SK-N-SH (cell line): ENCODE measurements at regions not wholly inside any gene's neighbourhood (a gene's known extent, or its start where the extent isn't known, plus 50 kb on each side); places are given as distances from the start of the nearest gene placed in this dataset.

ENCODE experiments used
- CTCF ChIA-PET: fragments of 300-600, 350-600 bp; formaldehyde crosslinking; extraction: SDS; loops from one replicate; lab custom pipeline; 2021; lab: Yijun Ruan, JAX
- POLR2A ChIA-PET: fragments of 350-600 bp; sonication (Branson Sonifier 250); formaldehyde crosslinking; extraction: SDS; loops from one replicate; lab custom pipeline; 2020; ENCODE audit warnings: antibody characterized with exemption, inconsistent platforms; lab: Yijun Ruan, JAX
- DNase-seq: peaks from one replicate; pipeline ENCODE4 v3.0.0; 2012
- H2AFZ ChIP-seq: fragments of 200-600 bp; sonication (generic); 2 replicates; pipeline ENCODE4 v1.8.1; 2016; ENCODE audit warnings: antibody characterized with exemption, mild to moderate bottlenecking, low read depth
- H3F3A ChIP-seq: fragments of 200-600 bp; sonication (generic); replicated peaks from 2 replicates; pipeline ENCODE3; 2016; ENCODE audit warnings: antibody characterized with exemption, mild to moderate bottlenecking; ENCODE audit not compliant: insufficient read depth
- H3K27ac ChIP-seq, 2 experiments: fragments of 200-500 bp in 1 of 2; fragments of 200-600 bp in 1 of 2; sonication (Bioruptor generic) in 1 of 2; sonication (generic), shearing (Covaris generic) in 1 of 2; 2 replicates each; pipeline versions ENCODE4 v1.5.1 to v1.6.1; 2014 to 2016; ENCODE audit warnings: low read depth in 2 of 2, inconsistent platforms in 1 of 2, low read length in 1 of 2, mild to moderate bottlenecking in 1 of 2, mixed read lengths in 1 of 2
- H3K27me3 ChIP-seq: fragments of 200-600 bp; sonication (generic), shearing (Covaris generic); 2 replicates; pipeline ENCODE4 v1.6.1; 2016; ENCODE audit warnings: mixed run types; ENCODE audit not compliant: insufficient read depth
- H3K36me3 ChIP-seq, 2 experiments: fragments of 200-500 bp in 1 of 2; fragments of 200-600 bp in 1 of 2; sonication (Bioruptor generic) in 1 of 2; sonication (generic) in 1 of 2; replicated peaks in 1 of 2; 2 replicates each; pipeline versions ENCODE3 to v1.5.1; 2014 to 2016; ENCODE audit warnings: low read length in 1 of 2, mild to moderate bottlenecking in 1 of 2; ENCODE audit not compliant: insufficient read depth in 2 of 2, control insufficient read depth in 1 of 2
- H3K4me1 ChIP-seq, 2 experiments: fragments of 200-500 bp in 1 of 2; fragments of 200-600 bp in 1 of 2; sonication (Bioruptor generic) in 1 of 2; sonication (generic), shearing (Covaris generic) in 1 of 2; 2 replicates each; pipeline versions ENCODE4 v1.5.1 to v1.6.1; 2014 to 2016; ENCODE audit warnings: low read depth in 1 of 2, low read length in 1 of 2, mixed run types in 1 of 2; ENCODE audit not compliant: insufficient read depth in 2 of 2, control insufficient read depth in 1 of 2
- H3K4me2 ChIP-seq: fragments of 200-600 bp; sonication (generic), shearing (Covaris generic); 2 replicates; pipeline ENCODE4 v1.6.1; 2017; ENCODE audit warnings: mixed run types
- H3K4me3 ChIP-seq, 2 experiments: fragments of 200-500 bp in 1 of 2; fragments of 200-600 bp in 1 of 2; sonication (Bioruptor generic) in 1 of 2; sonication (generic), shearing (Covaris generic) in 1 of 2; 2 replicates each; pipeline versions ENCODE4 v1.5.1 to v1.8.1; 2014 to 2016; ENCODE audit warnings: low read depth in 2 of 2, inconsistent platforms in 1 of 2, low read length in 1 of 2, mild to moderate bottlenecking in 1 of 2, mixed read lengths in 1 of 2, moderate library complexity in 1 of 2
- H3K79me2 ChIP-seq: fragments of 200-600 bp; sonication (generic); 2 replicates; pipeline ENCODE4 v1.8.1; 2017; ENCODE audit warnings: mild to moderate bottlenecking; ENCODE audit not compliant: insufficient read depth
- H3K9ac ChIP-seq: fragments of 200-600 bp; sonication (generic); 2 replicates; pipeline ENCODE4 v1.6.1; 2017; ENCODE audit warnings: mixed run types
- H3K9me2 ChIP-seq: fragments of 200-600 bp; sonication (generic); 2 replicates; pipeline ENCODE4 v1.6.1; 2017; ENCODE audit warnings: mixed run types
- H3K9me3 ChIP-seq: fragments of 200-600 bp; sonication (generic); 2 replicates; pipeline ENCODE4 v1.6.1; 2017; ENCODE audit warnings: mixed run types, mild to moderate bottlenecking, moderate library complexity
- H4K20me1 ChIP-seq: fragments of 200-600 bp; sonication (generic); 2 replicates; pipeline ENCODE4 v1.6.1; 2017; ENCODE audit warnings: mild to moderate bottlenecking, mixed run types; ENCODE audit not compliant: insufficient read depth
- CHD2 ChIP-seq: fragments of 150-350 bp; IDR thresholded peaks from 2 replicates; pipeline ENCODE4 v1.6.1; 2018; ENCODE audit warnings: low read length; ENCODE audit not compliant: partially characterized antibody
- CTCF ChIP-seq: fragments of 200-600 bp; sonication (generic); IDR thresholded peaks from 2 replicates; pipeline ENCODE4 v1.6.1; 2017; ENCODE audit warnings: antibody characterized with exemption, mild to moderate bottlenecking, moderate library complexity
- ELF1 ChIP-seq: IDR thresholded peaks from 2 replicates; pipeline ENCODE4 v1.4.0; 2012
- EP300 ChIP-seq, 2 experiments: IDR thresholded peaks; 2 replicates each; pipeline versions ENCODE4 v1.4.0 to v1.6.1; 2012; ENCODE audit warnings: borderline replicate concordance in 1 of 2, low read depth in 1 of 2, low read length in 1 of 2
- FOXJ3 ChIP-seq: sonication (generic); formaldehyde crosslinking; IDR thresholded peaks from 2 replicates; pipeline ENCODE4 v1.5.1; 2020; ENCODE audit warnings: mild to moderate bottlenecking, missing genetic modification reagents
- FOXM1 ChIP-seq: IDR thresholded peaks from 2 replicates; pipeline ENCODE4 v1.4.0; 2012; ENCODE audit warnings: low read depth, mild to moderate bottlenecking
- GATA2 ChIP-seq: sonication (generic); formaldehyde crosslinking; IDR thresholded peaks from 2 replicates; pipeline ENCODE4 v1.5.0; 2020; ENCODE audit warnings: mild to moderate bottlenecking, missing genetic modification reagents
- IRF3 ChIP-seq: fragments of 150-350 bp; IDR thresholded peaks from 2 replicates; pipeline ENCODE4 v1.6.1; 2016; ENCODE audit warnings: mild to moderate bottlenecking, low read depth, low read length
- MEF2A ChIP-seq: IDR thresholded peaks from 2 replicates; pipeline ENCODE4 v1.4.0; 2012; ENCODE audit warnings: low read depth, borderline replicate concordance
- NFIC ChIP-seq: IDR thresholded peaks from 2 replicates; pipeline ENCODE4 v1.4.0; 2012; ENCODE audit warnings: borderline replicate concordance
- NRF1 ChIP-seq: IDR thresholded peaks from 2 replicates; pipeline ENCODE4 v1.6.1; 2012; ENCODE audit warnings: low read depth, mild to moderate bottlenecking, low read length
- PBX3 ChIP-seq: IDR thresholded peaks from 2 replicates; pipeline ENCODE4; 2012
- RAD21 ChIP-seq: IDR thresholded peaks from 2 replicates; pipeline ENCODE4 v1.6.1; 2012; ENCODE audit warnings: mild to moderate bottlenecking, low read length
- RXRA ChIP-seq: IDR thresholded peaks from 2 replicates; pipeline ENCODE4 v1.4.0; 2012; ENCODE audit warnings: low read depth, mild to moderate bottlenecking, borderline replicate concordance
- SIN3A ChIP-seq: IDR thresholded peaks from 2 replicates; pipeline ENCODE4 v1.6.1; 2012; ENCODE audit warnings: low read depth, mild to moderate bottlenecking, low read length, moderate library complexity, borderline replicate concordance
- TEAD4 ChIP-seq: IDR thresholded peaks from 2 replicates; pipeline ENCODE4 v1.4.0; 2012; ENCODE audit warnings: mild to moderate bottlenecking, borderline replicate concordance; ENCODE audit not compliant: insufficient read depth
- USF1 ChIP-seq: IDR thresholded peaks from 2 replicates; pipeline ENCODE4 v1.4.0; 2012; ENCODE audit warnings: low read depth, borderline replicate concordance
- USF2 ChIP-seq: fragments of 150-350 bp; IDR thresholded peaks from 2 replicates; pipeline ENCODE4 v1.6.1; 2017; ENCODE audit warnings: antibody characterized with exemption, low read length, low read depth, borderline replicate concordance
- YY1 ChIP-seq: IDR thresholded peaks from 2 replicates; pipeline ENCODE4 v1.4.0; 2012; ENCODE audit warnings: low read depth, mild to moderate bottlenecking
- WGBS: methylation state at CpG from one replicate; pipeline ENCODE4 v1.1.6; 2017; ENCODE audit warnings: low lambda C conversion rate; 5-methylcytosine and 5-hydroxymethylcytosine counted together

- no peak for TF ChIP-seq SIN3A
- no peak for TF ChIP-seq YY1
- no peak for TF ChIP-seq RXRA
- no peak for TF ChIP-seq USF2
- no peak for TF ChIP-seq USF1
- no peak for TF ChIP-seq EP300 (IDR thresholded peaks at IDR 0.05; ENCODE audit: borderline replicate concordance in 1 of 2, low read depth in 1 of 2, low read length in 1 of 2)
- no peak for TF ChIP-seq ELF1
- no peak for TF ChIP-seq NRF1
- TF ChIP-seq FOXM1 = no peak
- no peak for TF ChIP-seq CHD2
- TF ChIP-seq PBX3 = no peak
- TF ChIP-seq CTCF = no peak
- TF ChIP-seq MEF2A = no peak
- no peak for TF ChIP-seq RAD21
- TF ChIP-seq IRF3 = no peak
- no peak for TF ChIP-seq FOXJ3 (CRISPR knock-in tag)
- TF ChIP-seq TEAD4 = no peak
- TF ChIP-seq NFIC = no peak
- TF ChIP-seq GATA2 (CRISPR knock-in tag) = no peak
- Histone ChIP-seq H2AFZ (no peak overlapping the region), H3K9me2 (no peaks in the 10 kb centered on the region), H3K4me3 (no peak overlapping the region), H3K9me3 (no peaks in the 10 kb centered on the region), H3K36me3 (no peaks in the 10 kb centered on the region), H3K9ac (no peak overlapping the region), H4K20me1 (no peaks in the 10 kb centered on the region), H3K79me2 (no peaks in the 10 kb centered on the region), H3K27ac (no peak overlapping the region), H3K4me1 (no peaks in the 10 kb centered on the region), H3K4me2 (no peak overlapping the region), H3F3A (no peaks in the 10 kb centered on the region), H3K27me3 (no peaks in the 10 kb centered on the region)
- 0% methylated on average over 1 of the region's 1 CpG for WGBS
- CTCF ChIA-PET = no interaction called here
- POLR2A ChIA-PET = no interaction called here
- no peak for DNase-seq
These were observed 671.6 kb upstream of the ACVR2A start for GRCh38 chr2:147173189-147173581.
